ENCODE measurements at regions not wholly inside any gene's neighbourhood (a gene's known extent, or its start where the extent isn't known, plus 50 kb on each side); places are given as distances from the start of the nearest gene placed in this dataset.

DNA sequence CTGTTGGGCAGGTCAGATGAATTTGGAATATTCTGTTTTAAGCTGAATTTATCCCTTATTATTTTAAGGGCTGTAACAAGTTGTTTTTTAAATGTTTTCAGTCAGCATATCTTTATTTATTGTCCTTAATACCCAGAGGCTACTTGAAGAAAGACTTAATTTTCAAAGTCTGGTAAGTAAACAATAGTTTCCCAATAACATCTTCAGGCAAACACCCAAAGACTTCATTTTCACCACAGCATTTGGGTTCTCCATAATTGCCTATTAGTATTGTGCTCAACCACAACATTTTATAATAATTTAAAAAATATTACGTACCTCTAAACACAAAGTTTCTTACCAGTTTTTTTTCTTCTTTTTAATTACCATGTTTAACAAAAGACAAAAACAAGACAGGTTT lies 60.0 kb upstream of the MKLN1 start:
- no peaks in the 10 kb centered on the region for H3K36me3 Mint-ChIP-seq (ENCODE audit: insufficient read depth)
- no peak overlapping the region for H3K4me3 Mint-ChIP-seq (ENCODE audit: low read depth)
- H3K27ac Mint-ChIP-seq, result no peak overlapping the region
- no peak for DNase-seq (ENCODE audit: low spot score, unreplicated experiment)
- TF ChIP-seq, protein P1, sequence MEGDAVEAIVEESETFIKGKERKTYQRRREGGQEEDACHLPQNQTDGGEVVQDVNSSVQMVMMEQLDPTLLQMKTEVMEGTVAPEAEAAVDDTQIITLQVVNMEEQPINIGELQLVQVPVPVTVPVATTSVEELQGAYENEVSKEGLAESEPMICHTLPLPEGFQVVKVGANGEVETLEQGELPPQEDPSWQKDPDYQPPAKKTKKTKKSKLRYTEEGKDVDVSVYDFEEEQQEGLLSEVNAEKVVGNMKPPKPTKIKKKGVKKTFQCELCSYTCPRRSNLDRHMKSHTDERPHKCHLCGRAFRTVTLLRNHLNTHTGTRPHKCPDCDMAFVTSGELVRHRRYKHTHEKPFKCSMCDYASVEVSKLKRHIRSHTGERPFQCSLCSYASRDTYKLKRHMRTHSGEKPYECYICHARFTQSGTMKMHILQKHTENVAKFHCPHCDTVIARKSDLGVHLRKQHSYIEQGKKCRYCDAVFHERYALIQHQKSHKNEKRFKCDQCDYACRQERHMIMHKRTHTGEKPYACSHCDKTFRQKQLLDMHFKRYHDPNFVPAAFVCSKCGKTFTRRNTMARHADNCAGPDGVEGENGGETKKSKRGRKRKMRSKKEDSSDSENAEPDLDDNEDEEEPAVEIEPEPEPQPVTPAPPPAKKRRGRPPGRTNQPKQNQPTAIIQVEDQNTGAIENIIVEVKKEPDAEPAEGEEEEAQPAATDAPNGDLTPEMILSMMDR (IDR thresholded peaks at IDR 0.05; ENCODE audit: unreplicated experiment), result no peak
- no peaks in the 10 kb centered on the region for H3K9me3 Mint-ChIP-seq (ENCODE audit: low read depth)
- H3K4me1 Mint-ChIP-seq (ENCODE audit: low read depth), result no peaks in the 10 kb centered on the region
- no peaks in the 10 kb centered on the region for H3K27me3 Mint-ChIP-seq

DNA sequence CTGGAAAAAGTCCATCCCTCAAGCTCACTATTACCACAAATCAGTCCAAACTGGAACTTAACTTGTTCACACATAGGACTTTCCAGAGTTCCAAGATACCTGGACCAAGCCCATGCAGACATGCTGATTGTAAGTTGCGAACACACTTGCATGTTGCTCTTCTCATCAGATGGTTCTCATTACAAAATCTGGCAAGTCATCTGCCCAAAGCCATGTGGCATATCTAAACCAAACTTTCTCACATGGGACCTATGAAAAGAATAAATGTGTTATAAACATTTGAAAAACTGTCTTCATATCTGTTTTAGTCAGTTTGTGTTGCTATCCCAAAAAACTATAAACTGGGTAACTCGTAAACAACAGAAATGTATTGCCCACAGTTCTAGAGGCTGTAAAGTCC lies 58.8 kb upstream of the MKLN1 start:
- Mint-ChIP-seq H3K4me1 (ENCODE audit: low read depth) (no peaks in the 10 kb centered on the region), H3K9me3 (ENCODE audit: low read depth) (no peaks in the 10 kb centered on the region), H3K4me3 (ENCODE audit: low read depth) (no peak overlapping the region), H3K27ac (no peak overlapping the region), H3K27me3 (no peaks in the 10 kb centered on the region), H3K36me3 (ENCODE audit: insufficient read depth) (no peaks in the 10 kb centered on the region)
- DNase-seq (ENCODE audit: low spot score, unreplicated experiment), result no peak
- TF ChIP-seq, protein P1 (IDR thresholded peaks at IDR 0.05; ENCODE audit: unreplicated experiment), result no peak

DNA sequence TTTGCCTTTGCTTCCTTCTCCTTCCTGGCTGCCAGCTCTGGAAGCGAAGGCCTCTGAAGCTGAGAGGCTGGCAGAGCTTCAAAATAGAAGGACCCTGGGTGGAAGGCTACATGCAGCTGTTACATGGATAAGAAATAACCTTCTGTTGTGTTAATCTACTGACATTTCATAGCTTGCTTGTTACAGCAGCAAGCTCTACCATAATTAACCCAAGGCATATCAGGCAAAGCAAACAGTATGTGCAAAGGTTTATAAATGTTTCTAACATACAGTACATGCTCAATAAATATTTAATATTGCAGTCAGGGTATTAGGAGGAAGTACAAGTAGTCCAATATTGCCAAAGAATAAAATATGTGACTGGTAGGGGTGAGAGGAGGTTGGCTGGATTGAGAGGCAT lies 55.6 kb upstream of the MKLN1 start:
- no peaks in the 10 kb centered on the region for H3K9me3 Mint-ChIP-seq (ENCODE audit: low read depth)
- H3K36me3 Mint-ChIP-seq (ENCODE audit: insufficient read depth), result no peaks in the 10 kb centered on the region
- TF ChIP-seq, protein P1 (IDR thresholded peaks at IDR 0.05; ENCODE audit: unreplicated experiment), result no peak
- no peak overlapping the region for H3K4me3 Mint-ChIP-seq (ENCODE audit: low read depth)
- no peak overlapping the region for H3K27ac Mint-ChIP-seq
- H3K4me1 Mint-ChIP-seq (ENCODE audit: low read depth), result no peaks in the 10 kb centered on the region
- no peaks in the 10 kb centered on the region for H3K27me3 Mint-ChIP-seq
- DNase-seq (ENCODE audit: low spot score, unreplicated experiment), result no peak

DNA sequence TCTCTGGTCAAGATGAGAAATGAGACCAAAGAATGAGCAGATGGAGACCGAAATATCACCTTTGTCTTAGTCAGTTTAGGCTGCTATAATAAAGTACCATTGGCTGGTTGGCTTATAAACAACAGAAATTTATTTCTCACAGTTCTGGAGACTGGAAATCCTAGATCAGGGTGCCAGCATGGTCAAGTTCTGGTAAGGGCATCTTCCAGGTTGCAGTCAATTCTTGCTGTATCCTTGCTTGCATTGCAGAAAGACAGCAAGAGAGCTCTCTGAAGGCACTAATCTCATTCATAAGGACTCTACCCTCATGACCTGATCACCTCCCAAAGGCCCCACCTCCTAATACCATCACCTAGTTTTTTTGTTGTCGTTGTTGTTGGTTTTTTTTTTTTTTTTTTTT lies 52.7 kb upstream of the MKLN1 start:
- H3K27ac Mint-ChIP-seq, result no peak overlapping the region
- no peaks in the 10 kb centered on the region for H3K4me1 Mint-ChIP-seq (ENCODE audit: low read depth)
- no peak overlapping the region for H3K4me3 Mint-ChIP-seq (ENCODE audit: low read depth)
- no peaks in the 10 kb centered on the region for H3K36me3 Mint-ChIP-seq (ENCODE audit: insufficient read depth)
- H3K27me3 Mint-ChIP-seq, result no peaks in the 10 kb centered on the region
- TF ChIP-seq, protein P1 (IDR thresholded peaks at IDR 0.05; ENCODE audit: unreplicated experiment), result no peak
- DNase-seq (ENCODE audit: low spot score, unreplicated experiment), result no peak
- H3K9me3 Mint-ChIP-seq (ENCODE audit: low read depth), result peaks cover 3% of the 10 kb centered on the region

DNA sequence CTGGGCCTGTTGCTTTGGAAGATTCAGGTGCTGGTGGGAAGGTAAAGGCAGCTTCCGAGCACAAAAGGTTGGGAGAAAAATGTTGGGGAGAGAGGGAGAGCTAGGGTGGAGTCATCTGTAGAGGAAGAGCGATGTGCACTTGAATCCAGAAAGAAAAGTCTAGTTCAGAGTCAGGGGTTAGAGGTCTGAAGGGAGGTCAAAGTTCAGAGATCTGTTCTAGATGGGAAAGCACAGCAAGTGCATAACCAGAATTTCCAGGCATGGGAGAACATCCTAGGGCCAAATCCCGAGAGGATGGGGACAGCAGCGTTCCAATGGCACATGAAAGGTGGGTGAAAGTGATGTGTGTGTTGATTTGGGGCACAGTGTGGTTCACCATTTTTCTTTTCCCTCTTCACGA lies 51.5 kb upstream of the MKLN1 start:
- Mint-ChIP-seq H3K9me3 (ENCODE audit: low read depth) (peaks cover 6% of the 10 kb centered on the region), H3K4me3 (ENCODE audit: low read depth) (no peak overlapping the region), H3K27ac (no peak overlapping the region), H3K27me3 (no peaks in the 10 kb centered on the region), H3K4me1 (ENCODE audit: low read depth) (no peaks in the 10 kb centered on the region), H3K36me3 (ENCODE audit: insufficient read depth) (no peaks in the 10 kb centered on the region)
- no peak for DNase-seq (ENCODE audit: low spot score, unreplicated experiment)
- TF ChIP-seq, protein P1 (IDR thresholded peaks at IDR 0.05; ENCODE audit: unreplicated experiment), result no peak
